ENCODE measurements at regions not wholly inside any gene's neighbourhood (a gene's known extent, or its start where the extent isn't known, plus 50 kb on each side); places are given as distances from the start of the nearest gene placed in this dataset.

GRCh38 chr3:13715167-13715954 lies 164.5 kb downstream of the WNT7A start:
- Mint-ChIP-seq H3K27me3 (ENCODE audit: low read depth) (peaks cover 14% of the 10 kb centered on the region), H3K27ac (ENCODE audit: unreplicated experiment) (no peak overlapping the region), H3K9me3 (ENCODE audit: low read depth) (peaks cover 38% of the 10 kb centered on the region), H3K4me3 (ENCODE audit: unreplicated experiment) (no peak overlapping the region), H3K4me1 (ENCODE audit: low read depth) (no peaks in the 10 kb centered on the region), H3K36me3 (ENCODE audit: low read depth) (no peaks in the 10 kb centered on the region)
- TF ChIP-seq CTCF (IDR thresholded peaks at IDR 0.05) = no peak
- peak; percentile 47 for DNase-seq (ENCODE audit: low spot score)

- no peaks in the 10 kb centered on the region for H3K36me3 Mint-ChIP-seq (ENCODE audit: low read depth)
- DNase-seq (ENCODE audit: low spot score) = peak; percentile 49
- H3K27me3 Mint-ChIP-seq (ENCODE audit: low read depth) = peaks cover 19% of the 10 kb centered on the region
- no peaks in the 10 kb centered on the region for H3K4me1 Mint-ChIP-seq (ENCODE audit: low read depth)
- peaks cover 48% of the 10 kb centered on the region for H3K9me3 Mint-ChIP-seq (ENCODE audit: low read depth)
- no peak overlapping the region for H3K4me3 Mint-ChIP-seq (ENCODE audit: unreplicated experiment)
- H3K27ac Mint-ChIP-seq (ENCODE audit: unreplicated experiment) = no peak overlapping the region
- no peak for TF ChIP-seq CTCF (IDR thresholded peaks at IDR 0.05)
These were observed 165.5 kb downstream of the FBLN2 start for GRCh38 chr3:13714251-13714916.

- no peaks in the 10 kb centered on the region for H3K4me1 Mint-ChIP-seq (ENCODE audit: low read depth)
- H3K27ac Mint-ChIP-seq (ENCODE audit: unreplicated experiment) = no peak overlapping the region
- no peak for TF ChIP-seq CTCF (IDR thresholded peaks at IDR 0.05)
- H3K4me3 Mint-ChIP-seq (ENCODE audit: unreplicated experiment) = no peak overlapping the region
- peak; percentile 38 for DNase-seq (ENCODE audit: low spot score)
- H3K27me3 Mint-ChIP-seq (ENCODE audit: low read depth) = peaks cover 23% of the 10 kb centered on the region
- no peaks in the 10 kb centered on the region for H3K36me3 Mint-ChIP-seq (ENCODE audit: low read depth)
- peaks cover 56% of the 10 kb centered on the region for H3K9me3 Mint-ChIP-seq (ENCODE audit: low read depth)
These were observed 164.5 kb downstream of the FBLN2 start for GRCh38 chr3:13713396-13713795.

GRCh38 chr3:13712682-13713180 lies 163.8 kb downstream of the FBLN2 start:
- Mint-ChIP-seq H3K9me3 (ENCODE audit: low read depth) (peaks cover 58% of the 10 kb centered on the region), H3K4me3 (ENCODE audit: unreplicated experiment) (no peak overlapping the region), H3K4me1 (ENCODE audit: low read depth) (no peaks in the 10 kb centered on the region), H3K27me3 (ENCODE audit: low read depth) (peaks cover 23% of the 10 kb centered on the region), H3K36me3 (ENCODE audit: low read depth) (no peaks in the 10 kb centered on the region), H3K27ac (ENCODE audit: unreplicated experiment) (no peak overlapping the region)
- peak; percentile 34 for DNase-seq (ENCODE audit: low spot score)
- no peak for TF ChIP-seq CTCF (IDR thresholded peaks at IDR 0.05)

- H3K36me3 Mint-ChIP-seq (ENCODE audit: low read depth) = no peaks in the 10 kb centered on the region
- H3K9me3 Mint-ChIP-seq (ENCODE audit: low read depth) = peaks cover 64% of the 10 kb centered on the region
- TF ChIP-seq CTCF (IDR thresholded peaks at IDR 0.05) = no peak
- no peak overlapping the region for H3K4me3 Mint-ChIP-seq (ENCODE audit: unreplicated experiment)
- H3K27ac Mint-ChIP-seq (ENCODE audit: unreplicated experiment) = no peak overlapping the region
- DNase-seq (ENCODE audit: low spot score) = peak; percentile 13
- H3K4me1 Mint-ChIP-seq (ENCODE audit: low read depth) = no peaks in the 10 kb centered on the region
- H3K27me3 Mint-ChIP-seq (ENCODE audit: low read depth) = peaks cover 23% of the 10 kb centered on the region
These were observed 163.2 kb downstream of the FBLN2 start for GRCh38 chr3:13711911-13712650.
